ENCODE measurements at regions not wholly inside any gene's neighbourhood (a gene's known extent, or its start where the extent isn't known, plus 50 kb on each side); places are given as distances from the start of the nearest gene placed in this dataset.

GRCh38 chr17:71959154-71959553 lies 161.7 kb upstream of the SOX9 start:
- Histone ChIP-seq H2AFZ (ENCODE audit: insufficient read depth, low read depth, low read length, poor library complexity, severe bottlenecking) (no peak overlapping the region), H3K9ac (ENCODE audit: low read length) (no peak overlapping the region), H3K4me3 (ENCODE audit: control extremely low read depth in 1 of 5, extremely low read depth in 1 of 5, insufficient read depth in 1 of 5, low read depth in 2 of 5, low read length in 4 of 5) (no peak overlapping the region), H3K27ac (ENCODE audit: low read length in 2 of 2) (no peak overlapping the region), H3K36me3 (replicated peaks in 1 of 2; ENCODE audit: control extremely low read depth in 1 of 2, control insufficient read depth in 1 of 2, extremely low read depth in 1 of 2, insufficient read depth in 2 of 2, low read length in 1 of 2) (no peaks in the 10 kb centered on the region), H3K27me3 (replicated peaks in 1 of 4; ENCODE audit: control extremely low read depth in 1 of 4, control insufficient read depth in 3 of 4, insufficient read depth in 4 of 4, low read length in 3 of 4) (no peaks in the 10 kb centered on the region), H3K4me1 (ENCODE audit: control insufficient read depth in 2 of 2, insufficient read depth in 2 of 2, low read length in 2 of 2) (no peaks in the 10 kb centered on the region), H4K20me1 (ENCODE audit: control insufficient read depth, insufficient read depth, low read length, poor library complexity, severe bottlenecking) (no peaks in the 10 kb centered on the region), H3K9me3 (ENCODE audit: control extremely low read depth in 1 of 3, control insufficient read depth in 2 of 3, insufficient read depth in 1 of 3, low read length in 2 of 3) (peaks cover 0 to 6% (median 0%) of the 10 kb centered on the region in 3 donors), H3K4me2 (replicated peaks; ENCODE audit: low read depth, low read length, poor library complexity, severe bottlenecking) (no peak overlapping the region), H3K79me2 (ENCODE audit: control insufficient read depth, insufficient read depth, low read length) (no peaks in the 10 kb centered on the region)
- CTCF ChIA-PET: no interaction called here
- intact Hi-C loops (cut with micrococcal nuclease): no loop called here
- DNase-seq: no peak
- no CpG with 5 or more reads among the region's 2 CpGs for WGBS (ENCODE audit: insufficient coverage)
- ATAC-seq (ENCODE audit: low read depth): no peak
- no peaks in the 10 kb centered on the region for H3K27me3 Mint-ChIP-seq
- peaks cover 2% of the 10 kb centered on the region for H3K9me3 Mint-ChIP-seq (ENCODE audit: insufficient read depth)
- TF ChIP-seq EZH2 (IDR thresholded peaks at IDR 0.05; ENCODE audit: borderline replicate concordance, insufficient read depth, low read depth, low read length, poor library complexity, severe bottlenecking): no peak
- TF ChIP-seq CTCF (IDR thresholded peaks at IDR 0.05): no peak
- no peak overlapping the region for H3K4me3 Mint-ChIP-seq
- H3K4me1 Mint-ChIP-seq: no peaks in the 10 kb centered on the region
- H3K27ac Mint-ChIP-seq: no peak overlapping the region
- POLR2A ChIA-PET: no interaction called here

GRCh38 chr17:71963351-71963750 lies 157.5 kb upstream of the SOX9 start:
- POLR2A ChIA-PET: no interaction called here
- H3K4me1 Mint-ChIP-seq: no peaks in the 10 kb centered on the region
- no peak overlapping the region for H3K4me3 ChIP-seq (ENCODE audit: control extremely low read depth in 1 of 5, extremely low read depth in 1 of 5, insufficient read depth in 1 of 5, low read depth in 2 of 5, low read length in 4 of 5)

More at GRCh38 chr17:71963351-71963750, 157.5 kb upstream of the SOX9 start:
- Mint-ChIP-seq H3K4me3 (no peak overlapping the region), H3K27me3 (no peaks in the 10 kb centered on the region), H3K9me3 (ENCODE audit: insufficient read depth) (peaks cover 2% of the 10 kb centered on the region), H3K27ac (no peak overlapping the region)
- no peaks in the 10 kb centered on the region for H4K20me1 ChIP-seq (ENCODE audit: control insufficient read depth, insufficient read depth, low read length, poor library complexity, severe bottlenecking)
- H3K27me3 ChIP-seq (replicated peaks in 1 of 4; ENCODE audit: control extremely low read depth in 1 of 4, control insufficient read depth in 3 of 4, insufficient read depth in 4 of 4, low read length in 3 of 4): no peaks in the 10 kb centered on the region
- H3K79me2 ChIP-seq (ENCODE audit: control insufficient read depth, insufficient read depth, low read length): no peaks in the 10 kb centered on the region
- no peak overlapping the region for H2AFZ ChIP-seq (ENCODE audit: insufficient read depth, low read depth, low read length, poor library complexity, severe bottlenecking)
- no peak overlapping the region for H3K9ac ChIP-seq (ENCODE audit: low read length)
- CTCF ChIA-PET: no interaction called here
- no peaks in the 10 kb centered on the region for H3K4me1 ChIP-seq (ENCODE audit: control insufficient read depth in 2 of 2, insufficient read depth in 2 of 2, low read length in 2 of 2)
- H3K9me3 ChIP-seq (ENCODE audit: control extremely low read depth in 1 of 3, control insufficient read depth in 2 of 3, insufficient read depth in 1 of 3, low read length in 2 of 3): peaks cover 0 to 9% (median 0%) of the 10 kb centered on the region in 3 donors
- H3K27ac ChIP-seq (ENCODE audit: low read length in 2 of 2): no peak overlapping the region
- H3K4me2 ChIP-seq (replicated peaks; ENCODE audit: low read depth, low read length, poor library complexity, severe bottlenecking): no peak overlapping the region
- H3K36me3 ChIP-seq (replicated peaks in 1 of 2; ENCODE audit: control extremely low read depth in 1 of 2, control insufficient read depth in 1 of 2, extremely low read depth in 1 of 2, insufficient read depth in 2 of 2, low read length in 1 of 2): no peaks in the 10 kb centered on the region
- ATAC-seq (ENCODE audit: low read depth) (no peak), DNase-seq (no peak)
- TF ChIP-seq EZH2 (IDR thresholded peaks at IDR 0.05; ENCODE audit: borderline replicate concordance, insufficient read depth, low read depth, low read length, poor library complexity, severe bottlenecking): no peak
- TF ChIP-seq CTCF (IDR thresholded peaks at IDR 0.05): no peak
- intact Hi-C loops (cut with micrococcal nuclease): no loop called here

All from B cell (primary cell).